ENCODE measurements at regions not wholly inside any gene's neighbourhood (a gene's known extent, or its start where the extent isn't known, plus 50 kb on each side); places are given as distances from the start of the nearest gene placed in this dataset.

- Histone ChIP-seq H3K9ac (ENCODE audit: insufficient read depth in 1 of 2, low read depth in 2 of 2, low read length in 2 of 2) (no peak overlapping the region), H3K9me3 (replicated peaks; ENCODE audit: control insufficient read depth, insufficient read depth, low read depth, low read length) (no peaks in the 10 kb centered on the region), H3K27ac (ENCODE audit: extremely low read depth, low read depth, low read length) (no peak overlapping the region), H3K4me3 (no peak overlapping the region), H4K20me1 (replicated peaks; ENCODE audit: control insufficient read depth, insufficient read depth, low read length) (no peaks in the 10 kb centered on the region), H3K4me1 (replicated peaks in 1 of 2; ENCODE audit: control insufficient read depth in 2 of 2, insufficient read depth in 2 of 2, low read length in 2 of 2) (no peaks in the 10 kb centered on the region), H3K79me2 (ENCODE audit: control insufficient read depth, insufficient read depth, low read length) (no peaks in the 10 kb centered on the region), H3K4me2 (ENCODE audit: insufficient read depth, low read length) (no peak overlapping the region), H3K36me3 (ENCODE audit: control insufficient read depth, insufficient read depth, low read length) (no peaks in the 10 kb centered on the region), H3K9me1 (ENCODE audit: control insufficient read depth, insufficient read depth, low read length) (no peaks in the 10 kb centered on the region), H2AFZ (ENCODE audit: low read depth, low read length) (no peak overlapping the region), H3K27me3 (ENCODE audit: control insufficient read depth in 2 of 2, insufficient read depth in 2 of 2, low read length in 2 of 2) (no peaks in the 10 kb centered on the region)
- POLR2A ChIA-PET = no interaction called here
- ATAC-seq (no peak), FAIRE-seq (no peak), DNase-seq (ENCODE audit: extremely low read depth in 1 of 4, low spot score in 3 of 4) (no peak)
- CTCF ChIA-PET (ENCODE audit: low intra/inter-chr PET ratio) = no interaction called here
- in situ Hi-C loops (cut with MboI) = no loop called here
- intact Hi-C loops (cut with micrococcal nuclease) = no loop called here
- no TSS peak for BruUV-seq (replicated peaks)
- 0% methylated on average over 2 of the region's 2 CpGs for WGBS (ENCODE audit: insufficient coverage, low coverage, missing lambda C conversion rate)
- TF ChIP-seq, protein P1, sequence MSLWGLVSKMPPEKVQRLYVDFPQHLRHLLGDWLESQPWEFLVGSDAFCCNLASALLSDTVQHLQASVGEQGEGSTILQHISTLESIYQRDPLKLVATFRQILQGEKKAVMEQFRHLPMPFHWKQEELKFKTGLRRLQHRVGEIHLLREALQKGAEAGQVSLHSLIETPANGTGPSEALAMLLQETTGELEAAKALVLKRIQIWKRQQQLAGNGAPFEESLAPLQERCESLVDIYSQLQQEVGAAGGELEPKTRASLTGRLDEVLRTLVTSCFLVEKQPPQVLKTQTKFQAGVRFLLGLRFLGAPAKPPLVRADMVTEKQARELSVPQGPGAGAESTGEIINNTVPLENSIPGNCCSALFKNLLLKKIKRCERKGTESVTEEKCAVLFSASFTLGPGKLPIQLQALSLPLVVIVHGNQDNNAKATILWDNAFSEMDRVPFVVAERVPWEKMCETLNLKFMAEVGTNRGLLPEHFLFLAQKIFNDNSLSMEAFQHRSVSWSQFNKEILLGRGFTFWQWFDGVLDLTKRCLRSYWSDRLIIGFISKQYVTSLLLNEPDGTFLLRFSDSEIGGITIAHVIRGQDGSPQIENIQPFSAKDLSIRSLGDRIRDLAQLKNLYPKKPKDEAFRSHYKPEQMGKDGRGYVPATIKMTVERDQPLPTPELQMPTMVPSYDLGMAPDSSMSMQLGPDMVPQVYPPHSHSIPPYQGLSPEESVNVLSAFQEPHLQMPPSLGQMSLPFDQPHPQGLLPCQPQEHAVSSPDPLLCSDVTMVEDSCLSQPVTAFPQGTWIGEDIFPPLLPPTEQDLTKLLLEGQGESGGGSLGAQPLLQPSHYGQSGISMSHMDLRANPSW (CRISPR knock-in tag; IDR thresholded peaks at IDR 0.05) = no peak
- TF ChIP-seq HOMEZ (CRISPR knock-in tag; IDR thresholded peaks at IDR 0.05) (no peak), NFE2 (IDR thresholded peaks at IDR 0.05; ENCODE audit: low read depth) (no peak), GTF2B (IDR thresholded peaks at IDR 0.05; ENCODE audit: extremely low read depth, insufficient read length) (no peak), MXD1 (CRISPR knock-in tag; IDR thresholded peaks at IDR 0.05; ENCODE audit: borderline replicate concordance, poor library complexity, severe bottlenecking) (no peak), ZNF232 (CRISPR knock-in tag; IDR thresholded peaks at IDR 0.05) (no peak), ERF (CRISPR knock-in tag; IDR thresholded peaks at IDR 0.05) (no peak), BRCA1 (IDR thresholded peaks at IDR 0.05) (no peak), BRCA1 (CRISPR knock-in tag; IDR thresholded peaks at IDR 0.05) (no peak), MXI1 (IDR thresholded peaks at IDR 0.05; ENCODE audit: low read depth, low read length) (no peak), KDM1A (IDR thresholded peaks at IDR 0.05) (no peak), TRIM24 (IDR thresholded peaks at IDR 0.05) (no peak), SMAD1 (IDR thresholded peaks at IDR 0.05; ENCODE audit: low read depth, low read length, partially characterized antibody) (no peak), HIVEP1 (CRISPR knock-in tag; IDR thresholded peaks at IDR 0.05) (no peak), DACH1 (IDR thresholded peaks at IDR 0.05; ENCODE audit: partially characterized antibody) (no peak), RAD21 (CRISPR knock-in tag; conservative IDR thresholded peaks at IDR 0.05 in 1 of 2, IDR thresholded peaks at IDR 0.05 in 1 of 2) (no peak)
- TF ChIP-seq, protein P2, sequence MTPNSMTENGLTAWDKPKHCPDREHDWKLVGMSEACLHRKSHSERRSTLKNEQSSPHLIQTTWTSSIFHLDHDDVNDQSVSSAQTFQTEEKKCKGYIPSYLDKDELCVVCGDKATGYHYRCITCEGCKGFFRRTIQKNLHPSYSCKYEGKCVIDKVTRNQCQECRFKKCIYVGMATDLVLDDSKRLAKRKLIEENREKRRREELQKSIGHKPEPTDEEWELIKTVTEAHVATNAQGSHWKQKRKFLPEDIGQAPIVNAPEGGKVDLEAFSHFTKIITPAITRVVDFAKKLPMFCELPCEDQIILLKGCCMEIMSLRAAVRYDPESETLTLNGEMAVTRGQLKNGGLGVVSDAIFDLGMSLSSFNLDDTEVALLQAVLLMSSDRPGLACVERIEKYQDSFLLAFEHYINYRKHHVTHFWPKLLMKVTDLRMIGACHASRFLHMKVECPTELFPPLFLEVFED (CRISPR knock-in tag; conservative IDR thresholded peaks at IDR 0.05) = no peak
Observed at GRCh38 chr12:20210621-20211215, 157.6 kb upstream of the PDE3A start.

Measured in K562 (cell line).